ENCODE measurements at regions not wholly inside any gene's neighbourhood (a gene's known extent, or its start where the extent isn't known, plus 50 kb on each side); places are given as distances from the start of the nearest gene placed in this dataset.

DNA sequence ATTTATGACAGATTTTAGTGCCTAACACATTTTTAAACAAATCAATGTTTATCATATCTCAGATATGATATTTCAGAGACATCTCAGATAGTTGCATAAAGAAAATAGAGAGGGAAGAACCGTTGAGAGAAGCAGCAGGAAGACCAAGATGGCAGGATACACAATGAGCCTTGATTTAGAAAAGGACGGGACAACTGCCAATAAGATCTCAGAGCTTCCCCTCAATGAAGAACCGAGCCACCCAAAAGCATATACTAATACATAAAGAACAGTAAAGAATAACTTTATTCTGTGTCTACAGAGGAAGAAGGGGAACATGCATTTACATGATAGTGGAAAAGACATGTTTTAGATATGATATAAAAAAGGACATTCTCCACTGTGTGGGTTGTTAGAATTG is 375.9 kb upstream of the SOX5 start:
- no peak for FAIRE-seq

DNA sequence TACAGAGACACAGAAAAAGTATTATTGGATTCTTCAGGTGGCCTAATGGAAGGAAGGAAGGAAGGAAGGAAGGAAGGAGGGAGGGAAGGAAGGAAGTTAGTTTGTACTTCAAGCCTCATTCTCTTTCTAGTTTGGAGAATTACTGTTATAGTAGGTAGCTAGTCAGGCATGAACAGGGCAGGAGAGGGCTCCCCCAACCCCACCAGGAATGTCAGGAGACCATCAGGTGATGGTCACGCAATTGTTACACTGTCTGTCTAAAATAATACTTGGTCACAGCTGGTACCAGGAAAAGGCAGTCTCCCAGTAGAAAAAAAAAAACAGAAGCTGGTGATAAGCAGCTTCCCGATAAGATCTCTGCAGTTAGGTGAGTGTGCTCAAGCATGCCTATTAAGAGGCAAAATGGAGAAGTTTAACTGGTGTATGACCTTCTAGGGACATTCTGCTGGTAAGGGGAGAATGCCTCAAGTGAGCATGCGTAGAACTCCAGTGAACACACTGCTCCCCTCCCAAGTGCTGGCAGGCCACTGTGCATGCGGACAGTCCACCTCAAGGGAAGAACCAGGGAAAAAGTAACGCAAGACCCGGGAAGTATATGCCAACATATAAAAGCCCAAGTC is 358.4 kb upstream of the SOX5 start:
- no peak for FAIRE-seq
- DNase-seq (ENCODE audit: insufficient read length, low spot score) = no peak

More for the DNA sequence above, 375.9 kb upstream of the SOX5 start:
- DNase-seq (ENCODE audit: insufficient read length, low spot score) = no peak

DNA sequence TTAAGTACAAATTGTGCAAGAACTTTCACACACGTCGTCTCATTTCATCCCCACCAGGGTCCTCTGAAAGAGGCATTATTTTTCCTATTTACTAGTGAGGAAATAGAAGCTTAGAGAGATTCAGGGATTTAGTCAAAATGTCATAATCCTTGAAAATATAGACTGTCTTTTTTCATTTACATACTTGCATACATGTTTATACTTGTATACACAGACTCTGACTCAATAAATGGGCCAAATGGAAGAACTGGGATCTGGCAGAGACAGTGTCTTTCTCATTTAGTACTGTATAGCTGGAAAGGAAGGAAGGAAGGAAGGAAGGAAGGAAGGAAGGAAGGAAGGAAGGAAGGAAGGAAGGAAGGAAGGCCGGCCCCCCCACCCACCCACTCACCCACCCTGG is 357.7 kb upstream of the SOX5 start:
- FAIRE-seq = no peak
- no peak for DNase-seq (ENCODE audit: insufficient read length, low spot score)

GRCh38 chr12:24306001-24306400 is 356.5 kb upstream of the SOX5 start:
- no peak for DNase-seq (ENCODE audit: insufficient read length, low spot score)
- FAIRE-seq = no peak

GRCh38 chr12:24304285-24304684 is 354.8 kb upstream of the SOX5 start:
- DNase-seq (ENCODE audit: insufficient read length, low spot score) (no peak), FAIRE-seq (no peak)

GRCh38 chr12:24302708-24303107 is 353.2 kb upstream of the SOX5 start:
- FAIRE-seq = no peak
- no peak for DNase-seq (ENCODE audit: insufficient read length, low spot score)

GRCh38 chr12:24297516-24297915 is 348.0 kb upstream of the SOX5 start:
- FAIRE-seq = no peak
- no peak for DNase-seq (ENCODE audit: insufficient read length, low spot score)

DNA sequence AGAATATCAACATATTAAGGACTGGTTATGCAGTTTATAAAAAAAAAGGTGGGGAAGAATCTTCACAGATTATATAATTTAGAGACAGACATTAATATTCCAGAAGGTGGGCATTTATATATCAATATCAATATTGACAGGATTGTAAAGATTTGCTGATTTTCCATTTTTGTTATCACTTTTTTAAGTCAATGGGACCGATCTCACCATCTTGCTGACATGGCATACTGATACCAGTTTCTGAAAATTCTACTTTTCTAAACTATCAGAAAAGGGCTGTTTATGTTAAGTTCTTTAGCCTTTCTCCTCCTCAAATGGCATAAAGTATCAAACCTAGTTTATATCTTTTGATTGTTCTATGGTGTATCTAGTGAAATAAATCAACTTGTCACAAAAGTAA is 344.1 kb upstream of the SOX5 start:
- no peak for FAIRE-seq
- DNase-seq (ENCODE audit: insufficient read length, low spot score) = no peak

DNA sequence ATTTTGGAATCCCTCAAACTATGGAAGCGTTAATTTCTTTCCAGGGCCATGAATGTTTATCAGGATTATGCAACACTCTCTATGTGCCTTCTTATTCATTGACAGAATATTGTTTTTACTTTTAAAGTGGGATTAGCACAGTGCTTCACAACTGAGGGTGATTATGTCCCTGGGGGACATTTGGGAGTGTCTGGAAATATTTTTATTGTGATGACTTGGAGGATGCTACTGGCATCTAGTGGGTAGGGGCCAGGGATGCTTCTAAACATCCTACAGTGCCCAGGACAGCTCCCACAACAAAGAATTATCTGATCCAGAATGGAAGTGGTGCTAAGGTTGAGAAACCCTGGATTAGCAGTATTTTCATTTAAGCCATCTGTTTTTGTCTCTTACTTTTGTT is 338.5 kb upstream of the SOX5 start:
- no peak for FAIRE-seq
- no peak for DNase-seq (ENCODE audit: insufficient read length, low spot score)

DNA sequence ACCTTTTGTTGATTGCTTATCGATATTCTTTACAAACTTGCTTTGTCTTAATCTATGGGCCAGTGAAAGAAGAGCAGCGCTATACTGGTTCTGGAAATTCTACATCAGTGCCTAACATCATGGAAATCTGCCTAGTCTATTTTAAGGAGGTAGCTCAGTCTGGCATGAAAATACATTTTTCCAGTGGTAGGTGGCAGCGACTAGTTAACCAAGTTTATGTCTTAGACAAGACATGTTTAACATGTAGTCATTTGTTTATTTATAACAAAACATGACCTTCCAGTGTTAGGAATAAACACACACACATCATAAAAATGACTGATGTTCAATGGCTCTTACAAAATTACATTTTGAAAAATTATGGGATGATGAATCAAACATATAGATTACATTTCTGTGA is 336.0 kb upstream of the SOX5 start:
- no peak for DNase-seq (ENCODE audit: insufficient read length, low spot score)
- no peak for FAIRE-seq

GRCh38 chr12:24281341-24281740 is 331.9 kb upstream of the SOX5 start:
- FAIRE-seq (no peak), DNase-seq (ENCODE audit: insufficient read length, low spot score) (no peak)

DNA sequence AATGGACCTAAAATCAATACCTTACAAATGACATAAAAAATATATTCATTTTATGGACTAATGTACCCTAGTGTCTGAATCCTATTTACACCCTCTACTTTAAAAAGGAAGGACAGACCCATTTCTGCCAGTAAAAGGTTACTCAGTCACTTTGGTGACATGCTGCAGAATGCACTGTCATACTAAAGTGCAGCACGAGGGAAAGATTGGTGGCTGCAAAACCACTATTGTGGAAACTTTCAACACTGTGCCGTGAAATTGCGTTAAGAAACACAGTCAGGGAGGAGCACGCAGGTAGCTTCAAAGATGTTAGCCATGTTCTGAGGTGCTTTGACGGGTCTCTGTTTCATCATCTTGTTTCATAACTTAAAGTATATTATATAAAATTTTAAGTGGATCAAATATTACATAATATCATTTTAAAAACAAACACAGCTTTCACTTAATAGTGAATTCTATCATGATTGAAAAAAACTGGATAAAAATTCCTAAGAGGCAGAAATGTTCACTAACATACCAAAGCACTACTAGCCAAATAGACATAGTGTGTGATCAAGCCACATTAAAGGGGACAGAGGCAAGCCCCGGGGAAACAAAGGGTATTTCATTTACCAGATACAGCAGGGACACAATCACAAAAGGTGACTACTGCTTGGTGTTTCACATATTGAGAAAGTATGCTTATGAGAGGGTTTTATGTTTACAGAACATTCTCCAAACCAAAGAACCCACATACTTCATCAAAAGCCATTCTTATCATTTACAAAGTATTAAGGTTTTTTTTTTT is 330.8 kb upstream of the SOX5 start:
- DNase-seq (ENCODE audit: insufficient read length, low spot score) (no peak), FAIRE-seq (no peak)

DNA sequence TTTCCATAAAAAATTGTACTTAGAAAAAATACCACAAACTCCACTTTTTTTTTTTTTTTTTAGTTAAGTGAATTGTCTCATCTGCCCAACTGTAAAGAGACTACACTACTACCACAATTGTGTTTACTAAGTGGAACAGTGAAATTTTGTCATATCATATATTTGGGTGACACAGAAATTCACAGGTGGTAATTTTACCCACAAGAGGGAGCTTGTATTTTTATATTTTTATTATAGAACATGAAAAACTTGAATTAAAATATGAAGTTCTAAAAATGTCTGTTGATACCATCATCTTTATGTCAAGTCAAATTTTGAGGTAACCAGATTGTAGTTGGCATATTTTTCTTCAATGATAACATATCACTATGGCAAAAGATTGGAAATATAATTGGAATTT is 329.4 kb upstream of the SOX5 start:
- DNase-seq (ENCODE audit: insufficient read length, low spot score) (no peak), FAIRE-seq (no peak)

DNA sequence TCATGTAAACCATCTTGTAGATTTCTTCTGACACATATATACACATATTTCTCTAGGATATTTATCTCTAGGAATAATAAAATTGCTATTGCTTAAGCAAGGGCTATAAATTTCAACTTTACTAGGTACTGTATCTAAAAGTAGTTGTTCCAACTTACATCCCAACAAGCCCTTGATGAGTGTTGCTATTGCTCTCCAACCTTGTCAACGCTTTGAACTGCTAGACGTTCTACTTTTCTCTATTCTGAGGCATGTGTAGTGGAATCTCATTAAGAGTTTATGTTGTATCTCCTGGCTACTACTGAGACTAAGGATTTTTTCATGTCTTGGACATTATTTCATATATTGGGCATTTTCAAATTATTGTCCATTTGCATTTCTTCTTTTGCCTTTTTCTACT is 321.5 kb upstream of the SOX5 start:
- FAIRE-seq (no peak), DNase-seq (ENCODE audit: insufficient read length, low spot score) (no peak)

- DNase-seq (ENCODE audit: insufficient read length, low spot score) (no peak), FAIRE-seq (no peak)
Measured at GRCh38 chr12:24270464-24270863, 321.0 kb upstream of the SOX5 start.

- FAIRE-seq = no peak
- DNase-seq (ENCODE audit: insufficient read length, low spot score) = no peak
Measured at GRCh38 chr12:24268663-24269186, 319.3 kb upstream of the SOX5 start.

GRCh38 chr12:24266982-24267381 is 317.5 kb upstream of the SOX5 start:
- DNase-seq (ENCODE audit: insufficient read length, low spot score) (no peak), FAIRE-seq (no peak)

GRCh38 chr12:24256684-24257083 is 307.2 kb upstream of the SOX5 start:
- DNase-seq (ENCODE audit: insufficient read length, low spot score) (no peak), FAIRE-seq (no peak)

- FAIRE-seq = no peak
- no peak for DNase-seq (ENCODE audit: insufficient read length, low spot score)
Measured at GRCh38 chr12:24255920-24256665, 306.6 kb upstream of the SOX5 start.

- FAIRE-seq (no peak), DNase-seq (ENCODE audit: insufficient read length, low spot score) (no peak)
Measured at GRCh38 chr12:24252602-24253001, 303.1 kb upstream of the SOX5 start.

DNA sequence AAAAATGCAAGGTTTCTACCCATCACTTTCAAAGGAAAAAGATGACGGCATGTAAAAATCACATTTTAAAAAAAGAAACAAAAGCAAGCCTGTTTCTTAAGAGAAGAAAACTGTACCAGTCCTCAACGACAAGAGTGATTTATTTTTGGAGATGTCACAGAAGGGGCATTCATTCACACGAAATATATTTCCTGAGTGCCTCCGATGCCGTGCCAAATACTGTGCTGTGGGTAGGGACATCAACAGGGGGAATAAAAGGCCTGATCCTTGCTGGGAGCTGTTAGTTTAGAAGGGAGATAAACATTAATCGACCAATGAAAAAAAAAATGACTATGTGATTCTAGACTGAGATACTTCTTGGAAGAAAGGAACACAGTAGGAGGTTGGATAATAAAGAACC is 297.5 kb upstream of the SOX5 start:
- FAIRE-seq (no peak), DNase-seq (ENCODE audit: insufficient read length, low spot score) (no peak)

GRCh38 chr12:24246376-24246775 is 296.9 kb upstream of the SOX5 start:
- FAIRE-seq (no peak), DNase-seq (ENCODE audit: insufficient read length, low spot score) (no peak)

All from HTR-8/SVneo (cell line).